Right ventricle myocardium superior (tissue), 1 donor: ENCODE measurements at regions not wholly inside any gene's neighbourhood (a gene's known extent, or its start where the extent isn't known, plus 50 kb on each side); places are given as distances from the start of the nearest gene placed in this dataset.

Experiments
- ATAC-seq: fragments of 200-7000 bp; cut with Tn5 transposase; one replicate; pipeline ENCODE4 v1.9.1; 2020; ENCODE audit warnings: mild to moderate bottlenecking; ENCODE audit not compliant: poor library complexity
- DNase-seq: peaks from one replicate; pipeline ENCODE4 v3.0.0-alpha.2; 2020
- intact Hi-C: fragments of 100-400 bp; cut with DNase I; formaldehyde crosslinking; loops from one replicate; pipeline ENCODE4 v1.11.2; 2022
- donor health status: DM: no; HTN: yes; CAD: no; lungs with severe emphysema.

DNA sequence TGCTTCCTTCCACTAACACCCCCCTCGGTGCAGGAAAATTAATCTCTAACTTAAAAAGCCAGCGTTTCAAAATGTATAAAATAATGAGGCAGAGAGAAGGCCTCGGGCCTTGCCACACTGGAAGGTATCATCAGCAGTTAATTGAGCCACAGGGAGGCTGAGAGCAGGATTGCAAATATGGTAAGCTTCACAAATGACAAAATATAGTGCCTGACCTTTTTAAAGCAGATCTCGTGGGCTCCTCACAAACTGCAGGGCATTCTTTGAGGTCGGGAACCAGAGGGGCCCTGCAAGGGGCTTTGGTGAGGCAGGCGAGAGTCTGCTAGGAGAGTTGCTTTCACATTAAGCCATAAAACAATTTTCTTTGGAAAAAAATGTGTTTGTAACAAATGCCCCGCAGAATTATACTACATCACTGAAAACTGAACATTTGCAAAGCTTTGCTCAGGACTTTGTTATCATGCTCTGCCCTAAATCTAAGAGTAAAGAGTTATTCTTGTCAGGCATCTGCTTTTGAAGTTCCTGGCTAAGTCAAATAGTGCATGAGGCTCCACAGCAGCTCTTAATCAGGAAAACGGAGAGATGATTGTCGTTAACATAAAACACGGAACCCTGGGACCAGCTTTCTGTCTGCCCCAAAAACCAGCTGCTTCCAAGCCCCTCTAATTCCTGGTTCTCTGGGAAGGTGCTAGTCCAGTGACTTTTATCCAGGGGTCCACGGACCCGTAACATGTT lies 61.4 kb upstream of the SYT13 start:
- DNase-seq = no peak
- intact Hi-C loops = no loop called here
- ATAC-seq = no peak

DNA sequence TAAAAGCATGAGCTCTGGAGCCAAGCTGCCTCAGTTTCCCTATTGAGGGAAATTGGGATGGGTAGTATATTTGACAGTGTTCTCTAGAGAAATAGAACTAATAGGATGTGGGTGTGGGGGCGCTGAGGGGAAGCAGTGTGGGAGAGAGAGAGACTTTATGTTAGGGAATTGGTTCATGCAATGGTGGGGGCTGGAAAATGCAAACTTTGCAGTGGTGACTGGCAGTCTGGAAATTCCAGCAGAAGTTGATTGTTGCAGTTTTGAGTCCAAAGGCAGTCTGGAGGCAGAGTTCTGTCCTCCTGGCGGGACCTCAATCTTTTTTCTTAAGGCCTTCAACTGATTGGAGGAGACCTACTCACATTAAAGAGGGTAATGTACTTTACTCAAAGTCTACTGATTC lies 59.4 kb upstream of the SYT13 start:
- ATAC-seq (no peak), DNase-seq (no peak)
- intact Hi-C loops = no loop called here

DNA sequence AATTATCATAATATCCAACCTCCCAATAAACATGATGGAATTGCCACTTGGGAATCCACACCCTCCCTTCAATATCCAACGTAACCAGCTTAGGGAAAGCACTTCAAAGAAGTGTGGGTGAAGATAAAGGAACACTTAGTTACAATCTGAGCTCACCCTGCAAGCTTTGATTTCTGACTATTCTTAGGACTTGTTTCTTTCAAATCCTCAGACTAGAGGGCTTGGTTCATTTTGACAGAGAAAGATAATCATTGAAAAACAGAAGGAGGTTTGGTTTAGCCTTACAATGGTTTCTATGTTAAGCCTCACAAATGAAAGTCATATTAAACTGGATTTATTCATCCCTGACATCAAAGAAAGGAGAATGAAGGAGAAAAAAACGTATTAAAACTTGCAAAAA lies 57.9 kb upstream of the SYT13 start:
- DNase-seq (no peak), ATAC-seq (no peak)
- intact Hi-C loops = loop anchor here (5.0 kb wide), 1 partner anchor 428 kb away; no protein-coding TSS in a partner anchor

DNA sequence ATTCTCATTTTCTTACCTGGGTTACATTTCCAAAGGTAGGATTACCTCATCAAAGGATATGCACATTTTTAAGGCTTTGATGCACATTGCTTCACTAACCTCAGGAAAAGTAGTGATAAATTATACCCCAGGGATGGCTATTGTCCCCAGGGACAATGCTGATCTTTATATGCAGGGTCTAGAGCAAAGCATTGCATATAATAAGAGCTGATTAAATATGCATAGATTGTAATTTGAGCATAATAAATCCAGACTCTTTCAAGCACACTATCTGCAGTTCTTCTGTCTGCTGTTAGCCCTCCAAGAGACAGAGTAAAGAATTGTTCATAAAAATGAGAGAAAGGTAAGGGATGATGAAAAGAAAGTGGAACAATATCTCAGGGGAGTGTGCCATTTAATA lies 57.3 kb upstream of the SYT13 start:
- DNase-seq (no peak), ATAC-seq (no peak)
- intact Hi-C loops = loop anchor here (5.0 kb wide), 1 partner anchor 429 kb away; no protein-coding TSS in a partner anchor

DNA sequence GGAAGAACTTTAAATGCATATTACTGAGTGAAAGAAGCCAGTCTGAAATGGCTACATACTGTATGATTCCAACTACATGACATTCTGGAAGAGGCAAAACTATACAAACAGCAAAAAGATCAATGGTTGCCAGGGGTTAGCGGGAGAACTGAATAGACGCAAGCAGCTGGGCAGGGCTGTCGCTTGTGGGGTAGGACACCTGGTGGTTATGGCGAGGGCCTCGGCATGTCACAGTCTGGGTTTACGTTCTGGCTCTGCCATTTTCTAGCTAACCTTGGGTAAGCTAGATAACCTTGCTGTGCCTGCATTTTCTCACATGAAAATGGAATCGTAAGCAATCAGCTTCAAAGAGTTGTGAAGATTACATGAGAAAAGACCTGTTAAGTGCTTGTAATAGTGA lies 55.2 kb upstream of the SYT13 start:
- DNase-seq (no peak), ATAC-seq (no peak)
- intact Hi-C loops = loop anchor here (5.0 kb wide), 1 partner anchor 431 kb away; no protein-coding TSS in a partner anchor

DNA sequence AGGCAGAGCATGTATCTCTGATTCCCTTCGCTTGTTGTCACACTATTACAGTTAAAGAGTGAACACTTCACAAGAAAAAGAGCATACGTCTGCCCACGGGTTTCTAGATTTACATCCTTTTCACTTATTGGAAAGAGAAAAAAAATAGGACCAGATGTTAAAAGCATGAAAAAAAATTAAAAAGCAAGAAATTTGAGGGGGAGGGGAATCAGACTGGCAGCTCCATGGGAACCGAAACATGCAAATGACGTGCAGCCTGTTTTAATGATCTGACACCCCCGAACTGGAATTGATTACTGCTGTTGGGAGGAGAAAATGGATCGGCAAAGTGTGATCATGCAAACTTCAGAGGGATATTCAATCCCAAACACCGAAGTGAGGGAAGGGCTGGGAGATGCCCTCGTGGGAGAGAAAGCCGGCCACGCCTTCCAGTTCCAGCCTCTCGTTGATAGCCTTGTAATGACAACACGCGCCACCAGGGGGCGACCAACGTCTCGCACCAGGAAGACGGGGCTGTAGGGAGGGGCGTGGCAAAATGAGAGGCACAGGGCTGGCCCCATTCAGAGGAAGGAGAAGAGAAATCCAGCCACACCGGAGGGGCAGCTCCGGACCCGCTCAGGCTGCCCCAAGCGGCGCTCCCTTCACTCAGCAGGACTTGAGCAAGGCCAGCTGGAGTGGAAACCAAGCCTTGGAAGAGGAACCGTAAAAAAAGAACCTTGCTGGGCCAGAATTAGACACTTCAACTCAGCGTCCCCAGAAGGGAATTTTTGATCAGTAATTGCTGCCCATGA lies 53.8 kb upstream of the SYT13 start:
- peak; percentile 98 for DNase-seq
- intact Hi-C loops = loop anchor here (5.0 kb wide), 1 partner anchor 432 kb away; no protein-coding TSS in a partner anchor
- ATAC-seq = peak; percentile 96

DNA sequence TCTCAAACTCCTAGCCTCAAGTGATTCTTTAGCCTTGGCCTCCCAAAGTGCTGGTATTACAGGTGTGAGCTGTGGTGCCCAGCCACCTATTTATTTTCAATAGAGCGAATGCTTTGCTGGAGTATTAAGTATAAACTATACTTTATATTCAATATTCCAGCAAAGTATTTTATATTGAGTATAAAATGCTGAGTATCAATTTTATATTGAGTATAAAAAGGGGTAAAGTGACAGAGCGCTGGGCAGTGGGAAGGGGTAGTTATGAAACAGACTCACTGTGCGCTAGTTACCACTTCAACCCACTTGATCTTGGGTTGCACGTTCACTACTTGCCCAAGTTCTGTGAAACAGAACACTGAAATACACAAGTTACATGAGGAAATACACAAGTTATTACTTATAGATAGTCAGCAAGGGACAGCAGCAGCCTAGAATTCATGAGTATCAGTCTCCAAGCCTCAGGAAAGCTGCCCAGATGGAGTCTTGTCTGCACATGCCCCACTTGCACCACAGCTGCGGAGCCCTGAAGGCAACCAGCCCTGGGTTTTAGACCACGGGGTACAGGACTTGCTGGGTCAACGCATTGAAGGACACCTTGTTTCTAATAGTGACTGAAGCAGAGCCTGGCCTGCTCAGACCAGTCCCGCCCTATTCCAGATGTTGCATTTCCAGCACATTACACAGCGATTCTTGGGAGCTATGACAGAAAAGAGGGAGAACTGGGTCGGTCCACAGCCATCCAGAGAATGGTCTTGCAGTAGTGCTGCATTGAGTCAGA lies 51.6 kb upstream of the SYT13 start:
- intact Hi-C loops = no loop called here
- no peak for ATAC-seq
- DNase-seq = no peak

DNA sequence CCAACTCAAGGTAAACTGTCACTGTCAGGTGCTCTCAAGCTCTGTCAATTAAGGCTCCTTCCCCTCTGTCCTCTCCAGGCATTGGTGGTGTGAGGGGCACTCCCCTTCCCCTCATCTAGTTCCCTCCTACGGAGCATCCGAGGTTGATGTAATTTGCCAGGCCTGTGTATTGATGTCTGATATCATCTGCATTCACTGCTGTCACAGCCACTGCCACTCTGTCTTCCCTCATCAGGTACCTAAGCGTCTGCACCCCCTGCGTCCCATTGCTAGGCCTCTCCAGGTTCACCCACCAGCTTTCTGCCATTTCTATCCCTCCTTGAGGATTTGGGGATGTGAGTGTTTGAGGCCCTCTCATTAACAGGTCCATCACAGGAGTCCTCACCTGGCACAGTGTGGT lies 50.0 kb upstream of the SYT13 start:
- DNase-seq = no peak
- intact Hi-C loops = no loop called here
- ATAC-seq = no peak
